Esophagus muscularis mucosa (tissue), 3 donors: ENCODE measurements at regions not wholly inside any gene's neighbourhood (a gene's known extent, or its start where the extent isn't known, plus 50 kb on each side); places are given as distances from the start of the nearest gene placed in this dataset.

Experiments
- CTCF ChIP-seq, 3 experiments: fragments of 200-600 bp in 2 of 3; fragments of 450-650 bp in 1 of 3; sonication (generic) in 2 of 3; IDR thresholded peaks; one replicate each; pipeline ENCODE4 v1.5.1; 2017 to 2019; ENCODE audit warnings: antibody characterized with exemption in 3 of 3, mild to moderate bottlenecking in 2 of 3, moderate library complexity in 1 of 3
- POLR2A ChIP-seq: fragments of 450-650 bp; IDR thresholded peaks from one replicate; pipeline ENCODE4 v1.6.1; 2017; ENCODE audit warnings: antibody characterized with exemption, moderate library complexity, mild to moderate bottlenecking, low read depth

GRCh38 chr12:19759227-19759626, 319.9 kb downstream of the AEBP2 start:
- no peak for TF ChIP-seq CTCF (IDR thresholded peaks at IDR 0.05)
- no peak for TF ChIP-seq POLR2A
